ENCODE measurements at regions not wholly inside any gene's neighbourhood (a gene's known extent, or its start where the extent isn't known, plus 50 kb on each side); places are given as distances from the start of the nearest gene placed in this dataset.

DNA sequence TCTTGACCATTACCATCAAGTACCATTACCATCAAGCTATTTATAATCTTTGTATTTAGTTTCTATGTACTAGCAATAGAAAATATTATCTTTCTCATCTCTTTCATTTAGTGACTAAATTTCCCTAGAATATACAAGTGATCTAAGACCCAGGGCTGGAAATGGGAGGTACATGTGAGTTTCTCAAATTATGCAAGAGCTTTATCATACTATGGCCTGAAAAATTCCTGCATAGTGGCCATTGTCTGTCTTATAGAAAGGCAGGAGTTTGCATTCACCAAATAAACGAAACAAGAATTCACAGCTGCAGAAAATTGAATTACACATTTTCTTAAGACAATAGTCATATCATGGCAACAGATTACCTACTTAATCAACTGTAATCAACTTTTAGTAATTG, 50.7 kb upstream of the HDAC9 start:
- TF ChIP-seq, protein P1, sequence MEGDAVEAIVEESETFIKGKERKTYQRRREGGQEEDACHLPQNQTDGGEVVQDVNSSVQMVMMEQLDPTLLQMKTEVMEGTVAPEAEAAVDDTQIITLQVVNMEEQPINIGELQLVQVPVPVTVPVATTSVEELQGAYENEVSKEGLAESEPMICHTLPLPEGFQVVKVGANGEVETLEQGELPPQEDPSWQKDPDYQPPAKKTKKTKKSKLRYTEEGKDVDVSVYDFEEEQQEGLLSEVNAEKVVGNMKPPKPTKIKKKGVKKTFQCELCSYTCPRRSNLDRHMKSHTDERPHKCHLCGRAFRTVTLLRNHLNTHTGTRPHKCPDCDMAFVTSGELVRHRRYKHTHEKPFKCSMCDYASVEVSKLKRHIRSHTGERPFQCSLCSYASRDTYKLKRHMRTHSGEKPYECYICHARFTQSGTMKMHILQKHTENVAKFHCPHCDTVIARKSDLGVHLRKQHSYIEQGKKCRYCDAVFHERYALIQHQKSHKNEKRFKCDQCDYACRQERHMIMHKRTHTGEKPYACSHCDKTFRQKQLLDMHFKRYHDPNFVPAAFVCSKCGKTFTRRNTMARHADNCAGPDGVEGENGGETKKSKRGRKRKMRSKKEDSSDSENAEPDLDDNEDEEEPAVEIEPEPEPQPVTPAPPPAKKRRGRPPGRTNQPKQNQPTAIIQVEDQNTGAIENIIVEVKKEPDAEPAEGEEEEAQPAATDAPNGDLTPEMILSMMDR (conservative IDR thresholded peaks at IDR 0.05; ENCODE audit: low read depth, low read length), result no peak
- H3K4me3 ChIP-seq (ENCODE audit: low read depth, low read length), result no peak overlapping the region
- DNase-seq (ENCODE audit: low read depth), result no peak

DNA sequence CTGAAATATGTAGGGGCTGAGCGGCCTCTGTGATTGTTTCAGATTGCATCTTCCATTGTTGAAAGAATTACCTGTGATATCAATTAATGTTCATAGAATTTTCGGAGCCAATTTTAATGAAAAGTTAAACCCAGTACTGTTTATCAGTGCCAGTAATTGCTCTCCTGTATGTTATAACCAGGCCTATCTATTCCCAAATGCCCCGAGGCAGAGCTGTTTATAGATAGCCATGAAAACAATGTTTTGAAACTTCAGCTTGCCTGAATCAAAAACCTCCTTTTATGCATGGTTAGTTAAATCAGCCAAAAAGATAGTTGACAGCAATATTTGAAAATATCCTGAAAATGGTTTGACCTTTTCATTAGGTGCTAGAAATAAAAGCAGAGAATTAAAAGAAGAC, 50.1 kb upstream of the HDAC9 start:
- DNase-seq (ENCODE audit: low read depth), result no peak
- no peak overlapping the region for H3K4me3 ChIP-seq (ENCODE audit: low read depth, low read length)
- TF ChIP-seq, protein P1 (conservative IDR thresholded peaks at IDR 0.05; ENCODE audit: low read depth, low read length), result no peak

All from epithelial cell of proximal tubule (primary cell).